ENCODE measurements at regions not wholly inside any gene's neighbourhood (a gene's known extent, or its start where the extent isn't known, plus 50 kb on each side); places are given as distances from the start of the nearest gene placed in this dataset.

GRCh38 chr5:3341446-3342240, 254.0 kb upstream of the IRX1 start:
- H3K9me3 ChIP-seq, result no peaks in the 10 kb centered on the region
- H3K4me1 ChIP-seq, result no peaks in the 10 kb centered on the region
- DNase-seq (ENCODE audit: low spot score in 2 of 2), result no peak
- H3K4me3 ChIP-seq, result no peak overlapping the region
- H3K36me3 ChIP-seq, result no peaks in the 10 kb centered on the region
- no peak overlapping the region for H3K27ac ChIP-seq
- intact Hi-C loops (cut with DNase I), result no loop called here
- no peaks in the 10 kb centered on the region for H3K27me3 ChIP-seq
- TF ChIP-seq, protein P1, sequence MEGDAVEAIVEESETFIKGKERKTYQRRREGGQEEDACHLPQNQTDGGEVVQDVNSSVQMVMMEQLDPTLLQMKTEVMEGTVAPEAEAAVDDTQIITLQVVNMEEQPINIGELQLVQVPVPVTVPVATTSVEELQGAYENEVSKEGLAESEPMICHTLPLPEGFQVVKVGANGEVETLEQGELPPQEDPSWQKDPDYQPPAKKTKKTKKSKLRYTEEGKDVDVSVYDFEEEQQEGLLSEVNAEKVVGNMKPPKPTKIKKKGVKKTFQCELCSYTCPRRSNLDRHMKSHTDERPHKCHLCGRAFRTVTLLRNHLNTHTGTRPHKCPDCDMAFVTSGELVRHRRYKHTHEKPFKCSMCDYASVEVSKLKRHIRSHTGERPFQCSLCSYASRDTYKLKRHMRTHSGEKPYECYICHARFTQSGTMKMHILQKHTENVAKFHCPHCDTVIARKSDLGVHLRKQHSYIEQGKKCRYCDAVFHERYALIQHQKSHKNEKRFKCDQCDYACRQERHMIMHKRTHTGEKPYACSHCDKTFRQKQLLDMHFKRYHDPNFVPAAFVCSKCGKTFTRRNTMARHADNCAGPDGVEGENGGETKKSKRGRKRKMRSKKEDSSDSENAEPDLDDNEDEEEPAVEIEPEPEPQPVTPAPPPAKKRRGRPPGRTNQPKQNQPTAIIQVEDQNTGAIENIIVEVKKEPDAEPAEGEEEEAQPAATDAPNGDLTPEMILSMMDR (IDR thresholded peaks at IDR 0.05), result no peak

GRCh38 chr5:3340471-3340870, 255.2 kb upstream of the IRX1 start:
- Histone ChIP-seq H3K4me3 (no peak overlapping the region), H3K27ac (no peak overlapping the region), H3K4me1 (no peaks in the 10 kb centered on the region), H3K27me3 (no peaks in the 10 kb centered on the region), H3K36me3 (no peaks in the 10 kb centered on the region), H3K9me3 (no peaks in the 10 kb centered on the region)
- TF ChIP-seq, protein P1 (IDR thresholded peaks at IDR 0.05), result no peak
- DNase-seq (ENCODE audit: low spot score in 2 of 2), result no peak
- intact Hi-C loops (cut with DNase I), result no loop called here

DNA sequence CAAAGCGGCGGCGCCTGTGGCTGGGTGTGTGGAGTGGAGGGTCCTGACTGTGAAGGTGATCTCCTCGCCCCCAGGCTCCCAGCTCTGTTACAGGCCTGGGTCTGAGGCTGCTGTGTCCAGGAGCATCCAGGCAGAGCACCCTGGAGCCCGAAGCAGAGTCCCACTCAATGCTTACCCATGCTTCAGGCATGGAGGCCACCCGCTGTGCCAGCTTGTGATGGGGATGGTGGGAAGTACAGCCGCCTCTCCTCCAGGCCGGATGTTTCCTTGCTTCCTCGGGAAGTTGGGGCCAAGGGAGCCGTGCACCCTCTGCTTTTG, 255.9 kb upstream of the IRX1 start:
- DNase-seq (ENCODE audit: low spot score in 2 of 2), result no peak

GRCh38 chr5:3339092-3339797, 256.4 kb upstream of the IRX1 start:
- DNase-seq (ENCODE audit: low spot score in 2 of 2), result no peak
- Histone ChIP-seq H3K27ac (no peak overlapping the region), H3K27me3 (no peaks in the 10 kb centered on the region), H3K4me1 (no peaks in the 10 kb centered on the region), H3K4me3 (no peak overlapping the region), H3K9me3 (no peaks in the 10 kb centered on the region), H3K36me3 (no peaks in the 10 kb centered on the region)
- TF ChIP-seq, protein P1 (IDR thresholded peaks at IDR 0.05), result no peak
- intact Hi-C loops (cut with DNase I), result no loop called here

More for the DNA sequence above, 255.9 kb upstream of the IRX1 start:
- Histone ChIP-seq H3K27ac (no peak overlapping the region), H3K36me3 (no peaks in the 10 kb centered on the region), H3K4me1 (no peaks in the 10 kb centered on the region), H3K4me3 (no peak overlapping the region), H3K27me3 (no peaks in the 10 kb centered on the region), H3K9me3 (no peaks in the 10 kb centered on the region)
- intact Hi-C loops (cut with DNase I), result no loop called here
- TF ChIP-seq, protein P1 (IDR thresholded peaks at IDR 0.05), result no peak

DNA sequence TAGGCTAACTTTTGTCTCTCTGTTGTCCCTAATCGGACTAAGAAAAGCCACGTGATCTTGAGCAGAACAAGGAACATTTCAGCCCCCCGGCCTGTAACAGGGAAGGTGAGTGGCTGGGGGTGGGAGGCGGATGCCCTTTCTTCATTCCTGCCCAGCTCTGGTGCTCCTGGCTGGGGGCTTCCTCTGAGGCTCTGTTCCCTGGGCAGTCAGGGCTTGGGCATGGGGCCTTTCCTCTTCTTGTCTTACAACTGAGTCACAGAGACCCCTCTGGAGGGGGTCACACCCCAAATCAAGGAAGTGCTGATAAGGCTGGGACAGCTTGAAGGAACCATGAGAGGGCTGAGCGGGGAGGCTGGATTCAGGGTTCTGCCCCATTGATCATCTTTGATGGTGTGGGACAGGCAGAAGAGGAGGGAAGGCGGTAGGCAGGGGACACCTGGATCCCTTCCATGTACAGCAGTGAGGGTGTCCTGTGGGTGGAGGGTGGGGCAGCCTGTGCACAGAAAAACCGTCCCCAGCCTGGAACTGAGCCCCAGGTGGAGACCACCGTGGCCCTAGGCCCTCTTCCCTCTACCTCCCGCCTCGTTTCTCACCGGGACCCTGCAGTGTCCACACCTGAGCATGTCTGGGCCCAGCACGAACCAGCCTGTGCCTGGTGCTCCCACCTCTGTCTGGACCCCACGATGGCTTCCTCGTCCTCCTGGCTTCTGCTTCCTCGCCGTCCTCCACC, 257.7 kb upstream of the IRX1 start:
- Histone ChIP-seq H3K27me3 (no peaks in the 10 kb centered on the region), H3K4me1 (no peaks in the 10 kb centered on the region), H3K4me3 (no peak overlapping the region), H3K36me3 (no peaks in the 10 kb centered on the region), H3K27ac (no peak overlapping the region), H3K9me3 (no peaks in the 10 kb centered on the region)
- intact Hi-C loops (cut with DNase I), result no loop called here
- TF ChIP-seq, protein P1 (IDR thresholded peaks at IDR 0.05), result no peak
- no peak for DNase-seq (ENCODE audit: low spot score in 2 of 2)

All from ascending aorta (tissue), 2 donors.